SIG-M5 treated with dmso at 0.1 percent for 504 hours (cell line): ENCODE measurements at regions not wholly inside any gene's neighbourhood (a gene's known extent, or its start where the extent isn't known, plus 50 kb on each side); places are given as distances from the start of the nearest gene placed in this dataset.

Experiments used
- DNase-seq: peaks from one replicate; lab custom pipeline; 2025; ENCODE audit not compliant: unreplicated experiment; lab: John Stamatoyannopoulos, UW

GRCh38 chr12:23057571-23057970 is 432.6 kb downstream of the ETNK1 start:
- DNase-seq: no peak

GRCh38 chr12:23060161-23060560 is 435.2 kb downstream of the ETNK1 start:
- DNase-seq: no peak

- no peak for DNase-seq
These were observed 438.2 kb downstream of the ETNK1 start for GRCh38 chr12:23063206-23063605.

GRCh38 chr12:23066095-23066494 is 441.1 kb downstream of the ETNK1 start:
- no peak for DNase-seq

GRCh38 chr12:23083267-23083666 is 458.3 kb downstream of the ETNK1 start:
- no peak for DNase-seq

GRCh38 chr12:23084236-23084995 is 459.4 kb downstream of the ETNK1 start:
- DNase-seq: no peak

GRCh38 chr12:23088594-23088993 is 463.6 kb downstream of the ETNK1 start:
- DNase-seq: no peak

GRCh38 chr12:23093488-23093887 is 468.5 kb downstream of the ETNK1 start:
- DNase-seq: no peak

GRCh38 chr12:23096321-23096720 is 471.4 kb downstream of the ETNK1 start:
- no peak for DNase-seq

- no peak for DNase-seq
These were observed 473.1 kb downstream of the ETNK1 start for GRCh38 chr12:23098110-23098509.

- no peak for DNase-seq
These were observed 473.5 kb downstream of the ETNK1 start for GRCh38 chr12:23098517-23098916.

GRCh38 chr12:23099104-23099503 is 474.1 kb downstream of the ETNK1 start:
- DNase-seq: no peak

- no peak for DNase-seq
These were observed 474.6 kb downstream of the ETNK1 start for GRCh38 chr12:23099604-23100003.

- no peak for DNase-seq
These were observed 484.0 kb downstream of the ETNK1 start for GRCh38 chr12:23108957-23109356.

- DNase-seq: no peak
These were observed 488.8 kb downstream of the ETNK1 start for GRCh38 chr12:23113781-23114180.

GRCh38 chr12:23115984-23116383 is 491.0 kb downstream of the ETNK1 start:
- no peak for DNase-seq

GRCh38 chr12:23126794-23127193 is 501.8 kb downstream of the ETNK1 start:
- DNase-seq: no peak

- DNase-seq: no peak
These were observed 502.7 kb downstream of the ETNK1 start for GRCh38 chr12:23127701-23128100.

GRCh38 chr12:23128462-23128861 is 503.5 kb downstream of the ETNK1 start:
- no peak for DNase-seq

GRCh38 chr12:23132357-23132756 is 507.4 kb downstream of the ETNK1 start:
- DNase-seq: no peak

- DNase-seq: no peak
These were observed 508.5 kb downstream of the ETNK1 start for GRCh38 chr12:23133471-23133870.

GRCh38 chr12:23139026-23139425 is 514.1 kb downstream of the ETNK1 start:
- DNase-seq: no peak

GRCh38 chr12:23140710-23141109 is 515.7 kb downstream of the ETNK1 start:
- no peak for DNase-seq
